SK-N-SH (cell line): ENCODE measurements at regions not wholly inside any gene's neighbourhood (a gene's known extent, or its start where the extent isn't known, plus 50 kb on each side); places are given as distances from the start of the nearest gene placed in this dataset.

Source experiments
- CHD2 ChIP-seq: fragments of 150-350 bp; IDR thresholded peaks from 2 replicates; pipeline ENCODE4 v1.6.1; 2018; ENCODE audit warnings: low read length; ENCODE audit not compliant: partially characterized antibody
- CTCF ChIP-seq: fragments of 200-600 bp; sonication (generic); IDR thresholded peaks from 2 replicates; pipeline ENCODE4 v1.6.1; 2017; ENCODE audit warnings: antibody characterized with exemption, mild to moderate bottlenecking, moderate library complexity
- EZH2phosphoT487 ChIP-seq: fragments of 200-600 bp; sonication (generic); IDR thresholded peaks from 2 replicates; pipeline ENCODE4 v1.6.1; 2017; ENCODE audit warnings: low read depth, mixed run types, mild to moderate bottlenecking, antibody characterized with exemption, moderate library complexity, borderline replicate concordance
- MXI1 ChIP-seq: IDR thresholded peaks from 2 replicates; pipeline ENCODE4 v1.6.1; 2012; ENCODE audit warnings: mild to moderate bottlenecking, low read depth, low read length, improper control_type of control experiment
- SMC3 ChIP-seq: IDR thresholded peaks from 2 replicates; pipeline ENCODE4 v1.6.1; 2012; ENCODE audit warnings: low read depth, low read length, improper control_type of control experiment
- TAF1 ChIP-seq: IDR thresholded peaks from 2 replicates; pipeline ENCODE4 v1.6.1; 2012; ENCODE audit warnings: low read depth, mild to moderate bottlenecking, low read length, moderate library complexity, borderline replicate concordance

DNA sequence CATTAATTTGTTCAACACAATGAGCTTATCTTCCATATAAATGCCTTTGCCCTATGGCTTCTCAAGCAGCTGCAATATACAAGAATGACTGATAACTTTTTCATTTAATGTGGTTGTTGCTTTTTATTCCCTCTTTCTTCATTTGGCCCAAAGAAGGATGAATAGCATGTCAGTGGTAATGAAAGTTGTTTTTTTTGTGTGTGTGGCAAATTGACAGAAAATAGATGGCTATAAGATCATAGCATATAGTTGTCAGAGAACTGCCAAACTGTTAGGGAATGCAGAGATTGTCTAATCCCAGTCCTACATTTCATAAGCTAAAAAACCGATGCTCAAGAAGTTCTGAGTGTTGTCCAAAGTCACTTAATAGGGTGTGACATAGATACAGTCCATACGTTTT lies 244.3 kb downstream of the ACTR3 start:
- no peak for TF ChIP-seq CTCF
- TF ChIP-seq SMC3: no peak
- TF ChIP-seq CHD2: no peak
- TF ChIP-seq TAF1: no peak
- no peak for TF ChIP-seq MXI1
- TF ChIP-seq EZH2phosphoT487: no peak
